IMR-90 (cell line): ENCODE measurements at regions not wholly inside any gene's neighbourhood (a gene's known extent, or its start where the extent isn't known, plus 50 kb on each side); places are given as distances from the start of the nearest gene placed in this dataset.

Source experiments
- ATAC-seq: fragments of 200-7000 bp; cut with Tn5 transposase; 2 replicates; pipeline ENCODE4 v1.9.1; 2020; ENCODE audit warnings: low read depth, mild to moderate bottlenecking, moderate library complexity
- BruUV-seq: library from RNA; stranded (reverse); fragments of 400-500 nt; replicated peaks from 2 replicates; lab custom pipeline; 2021; lab: Mats Ljungman, UMichigan
- CTCF ChIA-PET: fragments of 300-600 bp; formaldehyde crosslinking; extraction: SDS; loops from one replicate; lab custom pipeline; 2021; ENCODE audit warnings: antibody characterized with exemption; lab: Yijun Ruan, JAX
- POLR2A ChIA-PET: fragments of 300-600 bp; sonication (Branson Sonifier 250); formaldehyde crosslinking; loops from one replicate; lab custom pipeline; 2022; ENCODE audit warnings: antibody characterized with exemption; ENCODE audit not compliant: unreplicated experiment; lab: Charles Lee
- DNase-seq: peaks from one replicate; pipeline ENCODE4 v3.0.0; 2013
- H2AFZ ChIP-seq: replicated peaks from 2 replicates; pipeline ENCODE3; 2013; ENCODE audit warnings: low read length, mild to moderate bottlenecking; ENCODE audit not compliant: poor library complexity
- H2AK5ac ChIP-seq: 2 replicates; pipeline ENCODE4 v1.6.1; 2013; ENCODE audit warnings: low read depth, low read length, inconsistent platforms
- H2AK9ac ChIP-seq: replicated peaks from 2 replicates; pipeline ENCODE3; 2013; ENCODE audit warnings: mild to moderate bottlenecking, low read depth, low read length, moderate library complexity; ENCODE audit not compliant: poor library complexity
- H2BK120ac ChIP-seq: 2 replicates; pipeline ENCODE4 v1.6.1; 2013; ENCODE audit warnings: low read depth, low read length, inconsistent platforms
- H2BK15ac ChIP-seq: 3 replicates; pipeline ENCODE4 v1.6.1; 2013; ENCODE audit warnings: low read depth, low read length, inconsistent platforms
- H2BK20ac ChIP-seq: 2 replicates; pipeline ENCODE4 v1.6.1; 2013; ENCODE audit warnings: low read depth, mild to moderate bottlenecking, inconsistent platforms, low read length, moderate library complexity
- H2BK5ac ChIP-seq: 2 replicates; pipeline ENCODE4 v1.6.1; 2013; ENCODE audit warnings: mild to moderate bottlenecking, low read depth, low read length, inconsistent platforms; ENCODE audit not compliant: poor library complexity, severe bottlenecking
- H3K14ac ChIP-seq: replicated peaks from 2 replicates; pipeline ENCODE4 v1.6.1; 2013; ENCODE audit warnings: low read depth, low read length, inconsistent platforms
- H3K18ac ChIP-seq: 2 replicates; pipeline ENCODE4 v1.6.1; 2013; ENCODE audit warnings: low read depth, low read length, control low read depth
- H3K23ac ChIP-seq: 2 replicates; pipeline ENCODE4 v1.6.1; 2013; ENCODE audit warnings: low read depth, low read length, inconsistent platforms
- H3K27ac ChIP-seq: 2 replicates; pipeline ENCODE4 v1.5.1; 2013; ENCODE audit warnings: mild to moderate bottlenecking, control low read depth, low read length; ENCODE audit not compliant: insufficient read depth
- H3K27me3 ChIP-seq: 2 replicates; pipeline ENCODE4 v1.6.1; 2013; ENCODE audit warnings: low read length; ENCODE audit not compliant: control insufficient read depth, insufficient read depth
- H3K36me3 ChIP-seq: 2 replicates; pipeline ENCODE4 v1.6.1; 2013; ENCODE audit warnings: low read length, mixed read lengths; ENCODE audit not compliant: control insufficient read depth, insufficient read depth
- H3K4ac ChIP-seq: 2 replicates; pipeline ENCODE4 v1.6.1; 2013; ENCODE audit warnings: low read depth, low read length, inconsistent platforms
- H3K4me1 ChIP-seq: 2 replicates; pipeline ENCODE4 v1.6.1; 2013; ENCODE audit warnings: low read length, mixed read lengths; ENCODE audit not compliant: control insufficient read depth, insufficient read depth
- H3K4me2 ChIP-seq: 2 replicates; pipeline ENCODE4 v1.6.1; 2013; ENCODE audit warnings: low read depth, mild to moderate bottlenecking, control low read depth, low read length, moderate library complexity
- H3K4me3 ChIP-seq: 2 replicates; pipeline ENCODE4 v1.5.1; 2013; ENCODE audit warnings: low read depth, mild to moderate bottlenecking, control low read depth, low read length, moderate library complexity; ENCODE audit not compliant: insufficient read depth
- H3K56ac ChIP-seq: 2 replicates; pipeline ENCODE4 v1.6.1; 2013; ENCODE audit warnings: low read length, inconsistent platforms; ENCODE audit not compliant: insufficient read depth; ENCODE audit errors: extremely low read depth
- H3K79me1 ChIP-seq, 2 experiments: 2 replicates each; pipeline ENCODE4 v1.6.1; 2013; ENCODE audit warnings: low read length in 2 of 2, inconsistent platforms in 1 of 2, low read depth in 1 of 2
- H3K9ac ChIP-seq: 2 replicates; pipeline ENCODE4 v1.6.1; 2013; ENCODE audit warnings: low read depth, low read length, control low read depth
- H3K9me1 ChIP-seq: 2 replicates; pipeline ENCODE4 v1.6.1; 2013; ENCODE audit warnings: low read length, inconsistent platforms; ENCODE audit not compliant: insufficient read depth
- H3K9me3 ChIP-seq: 2 replicates; pipeline ENCODE4 v1.6.1; 2013; ENCODE audit warnings: low read length; ENCODE audit not compliant: control insufficient read depth, insufficient read depth
- H4K20me1 ChIP-seq: 2 replicates; pipeline ENCODE4 v1.6.1; 2013; ENCODE audit warnings: low read length, inconsistent platforms; ENCODE audit not compliant: insufficient read depth
- H4K5ac ChIP-seq: 2 replicates; pipeline ENCODE4 v1.6.1; 2013; ENCODE audit warnings: mild to moderate bottlenecking, low read depth, low read length, control low read depth
- H4K8ac ChIP-seq, 2 experiments: 2 replicates each; pipeline ENCODE4 v1.6.1; 2013; ENCODE audit warnings: low read depth in 2 of 2, low read length in 2 of 2, control low read depth in 1 of 2, inconsistent platforms in 1 of 2
- H4K91ac ChIP-seq: 2 replicates; pipeline ENCODE4 v1.6.1; 2013; ENCODE audit warnings: low read depth, low read length, inconsistent platforms; ENCODE audit not compliant: insufficient read depth
- BHLHE40 ChIP-seq: fragments of 150-350 bp; IDR thresholded peaks from 2 replicates; pipeline ENCODE4 v1.6.1; 2016; ENCODE audit warnings: mild to moderate bottlenecking, low read depth, low read length
- dilution Hi-C: fragments of 300-500 bp; cut with HindIII; formaldehyde crosslinking; loops from one replicate; pipeline ENCODE4 v1.14.3; 2018; ENCODE audit warnings: low sequenced_read_pairs; ENCODE audit not compliant: unreplicated experiment
- in situ Hi-C: fragments of 300-500 bp; cut with MboI; formaldehyde crosslinking; loops from 3 replicates; pipeline ENCODE4 v1.14.3; 2019; ENCODE audit warnings: low sequenced_read_pairs, inconsistent platforms, mixed read lengths
- intact Hi-C: fragments of 100-400 bp; cut with micrococcal nuclease; formaldehyde crosslinking; loops from 2 replicates; pipeline ENCODE4 v1.10.0; 2022

DNA sequence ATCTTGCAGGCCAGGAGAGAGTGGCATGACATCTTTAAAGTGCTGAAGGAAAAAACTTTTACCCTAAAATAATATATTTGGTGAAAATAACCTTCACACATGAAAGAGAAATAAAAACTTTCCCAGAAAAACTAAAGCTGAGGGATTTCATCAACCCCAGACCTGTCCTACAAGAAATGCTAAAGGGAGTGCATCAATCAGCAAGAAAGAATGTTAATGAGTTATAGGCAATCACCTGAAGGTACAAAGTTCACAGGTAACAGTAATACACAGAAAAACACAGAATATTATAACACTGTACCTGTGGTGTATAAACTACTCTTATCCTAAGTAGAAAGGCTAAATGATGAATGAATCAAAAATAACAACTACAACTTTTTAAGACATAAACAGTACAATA is 249.2 kb upstream of the PKN2 start:
- no peaks in the 10 kb centered on the region for H3K36me3 ChIP-seq
- H4K8ac ChIP-seq = no peak overlapping the region
- no peaks in the 10 kb centered on the region for H4K20me1 ChIP-seq
- intact Hi-C loops (no loop called here), dilution Hi-C loops (no loop called here), in situ Hi-C loops (no loop called here)
- no peak overlapping the region for H2AK9ac ChIP-seq
- DNase-seq (no peak), ATAC-seq (no peak)
- no peaks in the 10 kb centered on the region for H3K9me1 ChIP-seq
- no peak overlapping the region for H4K91ac ChIP-seq
- POLR2A ChIA-PET = no interaction called here
- H2BK20ac ChIP-seq = no peak overlapping the region
- no peak overlapping the region for H3K23ac ChIP-seq
- TF ChIP-seq BHLHE40 = no peak
- no peak overlapping the region for H3K18ac ChIP-seq
- H3K56ac ChIP-seq = no peak overlapping the region
- H3K14ac ChIP-seq = no peak overlapping the region
- BruUV-seq = no TSS peak
- H4K5ac ChIP-seq = no peak overlapping the region
- H2BK5ac ChIP-seq = no peak overlapping the region
- no peak overlapping the region for H3K4me3 ChIP-seq
- H2AK5ac ChIP-seq = no peak overlapping the region
- H3K4me2 ChIP-seq = no peak overlapping the region
- H3K27ac ChIP-seq = no peak overlapping the region
- H3K79me1 ChIP-seq = no peaks in the 10 kb centered on the region
- H3K9ac ChIP-seq = no peak overlapping the region
- H3K27me3 ChIP-seq = no peaks in the 10 kb centered on the region
- no peak overlapping the region for H2BK120ac ChIP-seq
- CTCF ChIA-PET = no interaction called here
- H3K4me1 ChIP-seq = no peaks in the 10 kb centered on the region
- H3K9me3 ChIP-seq = peaks cover 3% of the 10 kb centered on the region; the same call in 1 of the 2 replicates
- no peak overlapping the region for H3K4ac ChIP-seq
- H2BK15ac ChIP-seq = no peak overlapping the region
- no peak overlapping the region for H2AFZ ChIP-seq
